ENCODE measurements at regions not wholly inside any gene's neighbourhood (a gene's known extent, or its start where the extent isn't known, plus 50 kb on each side); places are given as distances from the start of the nearest gene placed in this dataset.

- Histone ChIP-seq H3F3A (ENCODE audit: low read depth) (no peaks in the 10 kb centered on the region), H3K4me2 (ENCODE audit: low read depth, low read length, poor library complexity, severe bottlenecking) (no peak overlapping the region), H3K9me3 (ENCODE audit: insufficient read depth, low read depth, low read length) (peaks cover 3% of the 10 kb centered on the region; the same call in 1 of the 2 replicates), H3K4me3 (ENCODE audit: low read length, poor library complexity, severe bottlenecking) (no peak overlapping the region), H3K27me3 (ENCODE audit: insufficient read depth, low read length, poor library complexity, severe bottlenecking) (no peaks in the 10 kb centered on the region), H3K79me2 (ENCODE audit: insufficient read depth, low read length) (no peaks in the 10 kb centered on the region), H3K9ac (ENCODE audit: low read depth, low read length, poor library complexity, severe bottlenecking) (no peak overlapping the region), H3K36me3 (ENCODE audit: insufficient read depth, low read length) (no peaks in the 10 kb centered on the region), H3K9me2 (replicated peaks; ENCODE audit: low read depth, low read length) (no peaks in the 10 kb centered on the region), H4K20me1 (ENCODE audit: insufficient read depth, low read length, poor library complexity, severe bottlenecking) (no peaks in the 10 kb centered on the region), H3K4me1 (ENCODE audit: insufficient read depth, low read length, poor library complexity, severe bottlenecking) (no peaks in the 10 kb centered on the region), H2AFZ (ENCODE audit: low read length) (no peak overlapping the region)
- TF ChIP-seq CTCF (conservative IDR thresholded peaks at IDR 0.05; ENCODE audit: low read length) (no peak), EZH2phosphoT487 (IDR thresholded peaks at IDR 0.05; ENCODE audit: borderline replicate concordance) (no peak)
Observed at GRCh38 chr4:97370568-97370967, 772.7 kb downstream of the STPG2 start.

- Histone ChIP-seq H4K20me1 (ENCODE audit: insufficient read depth, low read length, poor library complexity, severe bottlenecking) (no peaks in the 10 kb centered on the region), H3K79me2 (ENCODE audit: insufficient read depth, low read length) (no peaks in the 10 kb centered on the region), H3K4me1 (ENCODE audit: insufficient read depth, low read length, poor library complexity, severe bottlenecking) (no peaks in the 10 kb centered on the region), H3F3A (ENCODE audit: low read depth) (no peaks in the 10 kb centered on the region), H2AFZ (ENCODE audit: low read length) (no peak overlapping the region), H3K9ac (ENCODE audit: low read depth, low read length, poor library complexity, severe bottlenecking) (no peak overlapping the region), H3K9me2 (replicated peaks; ENCODE audit: low read depth, low read length) (no peaks in the 10 kb centered on the region), H3K36me3 (ENCODE audit: insufficient read depth, low read length) (no peaks in the 10 kb centered on the region), H3K27me3 (ENCODE audit: insufficient read depth, low read length, poor library complexity, severe bottlenecking) (no peaks in the 10 kb centered on the region), H3K4me2 (ENCODE audit: low read depth, low read length, poor library complexity, severe bottlenecking) (no peak overlapping the region), H3K4me3 (ENCODE audit: low read length, poor library complexity, severe bottlenecking) (no peak overlapping the region), H3K9me3 (ENCODE audit: insufficient read depth, low read depth, low read length) (no peaks in the 10 kb centered on the region)
- TF ChIP-seq EZH2phosphoT487 (IDR thresholded peaks at IDR 0.05; ENCODE audit: borderline replicate concordance) (no peak), CTCF (conservative IDR thresholded peaks at IDR 0.05; ENCODE audit: low read length) (no peak)
Observed at GRCh38 chr4:97374526-97374925, 768.8 kb downstream of the STPG2 start.

DNA sequence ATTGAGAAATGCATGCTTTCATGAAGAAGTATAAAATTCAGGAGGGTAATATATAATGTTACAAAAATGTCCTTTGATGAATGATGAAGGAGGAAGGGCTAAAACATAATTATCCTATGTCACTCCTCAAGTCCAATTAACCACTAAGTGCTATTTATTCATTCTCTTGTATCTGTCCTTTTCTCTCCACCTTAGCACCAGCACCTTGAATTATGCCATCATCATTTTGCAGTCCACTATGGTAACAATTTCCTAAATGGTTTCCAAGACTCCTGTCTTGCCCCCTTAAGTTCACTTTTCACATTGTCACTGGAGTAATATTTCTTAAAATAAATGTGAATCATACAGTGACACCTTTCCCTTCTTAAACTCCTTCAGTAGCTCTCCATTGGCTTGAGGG is 756.3 kb downstream of the STPG2 start:
- H3K4me3 ChIP-seq (ENCODE audit: low read length, poor library complexity, severe bottlenecking): no peak overlapping the region
- no peaks in the 10 kb centered on the region for H3F3A ChIP-seq (ENCODE audit: low read depth)
- H3K4me1 ChIP-seq (ENCODE audit: insufficient read depth, low read length, poor library complexity, severe bottlenecking): no peaks in the 10 kb centered on the region
- no peak overlapping the region for H2AFZ ChIP-seq (ENCODE audit: low read length)
- no peaks in the 10 kb centered on the region for H3K9me2 ChIP-seq (replicated peaks; ENCODE audit: low read depth, low read length)
- no peaks in the 10 kb centered on the region for H3K36me3 ChIP-seq (ENCODE audit: insufficient read depth, low read length)
- no peaks in the 10 kb centered on the region for H3K79me2 ChIP-seq (ENCODE audit: insufficient read depth, low read length)
- no peak overlapping the region for H3K4me2 ChIP-seq (ENCODE audit: low read depth, low read length, poor library complexity, severe bottlenecking)
- H3K9ac ChIP-seq (ENCODE audit: low read depth, low read length, poor library complexity, severe bottlenecking): no peak overlapping the region
- H4K20me1 ChIP-seq (ENCODE audit: insufficient read depth, low read length, poor library complexity, severe bottlenecking): no peaks in the 10 kb centered on the region
- H3K9me3 ChIP-seq (ENCODE audit: insufficient read depth, low read depth, low read length): no peaks in the 10 kb centered on the region; the same call in 1 of the 2 replicates
- no peaks in the 10 kb centered on the region for H3K27me3 ChIP-seq (ENCODE audit: insufficient read depth, low read length, poor library complexity, severe bottlenecking)
- TF ChIP-seq EZH2phosphoT487 (IDR thresholded peaks at IDR 0.05; ENCODE audit: borderline replicate concordance): no peak

- H3K79me2 ChIP-seq (ENCODE audit: insufficient read depth, low read length): no peaks in the 10 kb centered on the region
- H3F3A ChIP-seq (ENCODE audit: low read depth): no peaks in the 10 kb centered on the region
- H3K9me2 ChIP-seq (replicated peaks; ENCODE audit: low read depth, low read length): no peaks in the 10 kb centered on the region
- H3K9ac ChIP-seq (ENCODE audit: low read depth, low read length, poor library complexity, severe bottlenecking): no peak overlapping the region
- no peak overlapping the region for H2AFZ ChIP-seq (ENCODE audit: low read length)
- H4K20me1 ChIP-seq (ENCODE audit: insufficient read depth, low read length, poor library complexity, severe bottlenecking): no peaks in the 10 kb centered on the region
- no peaks in the 10 kb centered on the region for H3K27me3 ChIP-seq (ENCODE audit: insufficient read depth, low read length, poor library complexity, severe bottlenecking)
- H3K4me2 ChIP-seq (ENCODE audit: low read depth, low read length, poor library complexity, severe bottlenecking): no peak overlapping the region
- H3K36me3 ChIP-seq (ENCODE audit: insufficient read depth, low read length): no peaks in the 10 kb centered on the region
- H3K9me3 ChIP-seq (ENCODE audit: insufficient read depth, low read depth, low read length): no peaks in the 10 kb centered on the region; the same call in 1 of the 2 replicates
- H3K4me1 ChIP-seq (ENCODE audit: insufficient read depth, low read length, poor library complexity, severe bottlenecking): no peaks in the 10 kb centered on the region
- no peak overlapping the region for H3K4me3 ChIP-seq (ENCODE audit: low read length, poor library complexity, severe bottlenecking)
- TF ChIP-seq EZH2phosphoT487 (IDR thresholded peaks at IDR 0.05; ENCODE audit: borderline replicate concordance) (no peak), CTCF (conservative IDR thresholded peaks at IDR 0.05; ENCODE audit: low read length) (no peak)
Observed at GRCh38 chr4:97394653-97395052, 748.6 kb downstream of the STPG2 start.
